SKM-1 treated with dmso at 0.1 percent for 144 hours (cell line): ENCODE measurements at regions not wholly inside any gene's neighbourhood (a gene's known extent, or its start where the extent isn't known, plus 50 kb on each side); places are given as distances from the start of the nearest gene placed in this dataset.

Experiments
- DNase-seq: peaks from one replicate; lab custom pipeline; 2025; ENCODE audit not compliant: unreplicated experiment; lab: John Stamatoyannopoulos, UW

GRCh38 chr3:25306066-25306465 lies 122.0 kb upstream of the RARB start:
- DNase-seq = no peak

DNA sequence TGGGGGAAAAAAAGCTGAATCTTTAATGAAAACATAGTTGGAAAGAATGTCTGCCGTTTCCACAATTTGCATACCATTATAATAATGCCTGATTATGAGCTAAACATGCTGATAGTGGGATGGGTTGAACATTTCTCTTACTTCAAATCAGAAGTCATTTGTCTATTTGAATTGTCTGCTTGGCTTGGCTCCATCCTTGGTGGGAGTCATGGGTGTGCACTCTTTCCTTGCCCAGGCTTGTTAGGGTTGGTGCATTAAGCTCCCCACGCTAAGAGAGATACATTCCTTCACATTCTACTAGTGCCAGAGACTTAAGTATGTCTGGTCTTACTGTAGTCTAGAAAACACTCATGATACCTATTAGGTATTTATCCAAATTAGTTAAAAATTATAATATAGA lies 121.4 kb upstream of the RARB start:
- DNase-seq = no peak

DNA sequence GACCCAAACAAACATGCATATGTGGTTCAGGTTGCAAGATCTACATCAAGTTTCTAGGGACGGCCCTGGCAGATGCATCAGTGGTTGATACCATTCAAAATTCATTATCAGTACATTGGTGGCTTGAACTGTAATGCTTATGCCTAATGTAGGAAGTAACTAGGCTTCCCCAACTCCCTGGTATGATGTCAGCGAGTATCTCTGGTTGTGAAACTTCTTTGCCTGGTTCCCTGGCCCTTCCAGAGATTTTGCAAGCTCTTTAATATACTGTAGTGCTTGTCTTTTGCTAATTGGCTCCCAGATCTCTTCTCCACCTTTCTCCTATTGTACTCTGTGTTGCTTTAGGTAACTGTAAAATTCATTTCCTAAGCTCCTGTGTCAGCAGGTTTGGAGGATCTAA lies 114.8 kb upstream of the RARB start:
- DNase-seq = peak; percentile 36

DNA sequence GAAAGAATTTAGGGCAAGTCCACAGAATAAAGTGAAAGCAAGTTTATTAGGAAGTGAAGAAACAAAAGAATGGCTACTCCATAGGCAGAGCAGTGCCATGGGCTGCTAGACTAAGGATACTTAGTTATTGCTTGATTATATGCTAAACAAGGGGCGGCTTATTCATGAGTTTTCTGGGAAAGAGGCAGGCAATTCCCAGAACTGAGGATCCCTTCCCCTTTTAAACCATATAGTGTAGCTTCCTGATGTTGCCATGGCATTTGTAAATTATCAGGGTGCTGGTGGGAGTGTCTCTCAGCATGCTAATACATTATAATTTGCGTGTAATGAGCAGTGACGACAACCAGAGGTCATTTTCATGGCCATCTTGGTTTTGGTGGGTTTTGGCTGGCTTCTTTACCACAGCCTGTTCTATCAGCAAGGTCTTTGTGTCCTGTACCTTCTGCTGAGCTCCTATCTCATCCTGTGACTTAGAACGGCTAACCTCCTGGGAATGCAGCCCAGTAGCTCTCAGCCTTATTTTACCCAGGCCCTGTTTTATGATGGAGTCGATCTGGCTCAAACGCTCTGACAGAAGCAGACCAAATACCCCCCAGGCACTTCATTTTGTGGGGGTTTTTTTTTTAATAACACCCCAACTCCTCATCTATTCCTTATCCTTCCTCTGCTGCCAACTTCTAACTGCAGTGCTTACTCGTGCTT lies 103.0 kb upstream of the RARB start:
- DNase-seq = no peak

DNA sequence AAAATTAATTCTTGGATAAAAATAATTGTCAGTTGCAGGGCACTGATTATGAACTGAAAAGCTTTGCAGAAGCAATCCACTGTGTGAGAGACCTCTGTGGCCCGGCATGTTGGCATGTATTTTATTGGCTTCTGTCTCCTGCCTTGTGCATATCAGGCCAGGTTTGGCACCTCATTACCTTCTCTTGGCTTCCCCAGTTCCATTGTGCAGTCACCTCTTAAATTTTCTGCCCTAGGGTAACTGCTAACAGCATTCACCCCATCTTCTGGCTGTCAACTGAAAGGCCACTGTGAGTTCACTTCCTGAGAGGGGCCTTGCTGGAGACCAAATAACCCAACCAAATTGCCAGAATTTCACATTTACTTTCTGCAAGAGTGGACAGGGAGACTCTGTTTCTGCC lies 92.7 kb upstream of the RARB start:
- no peak for DNase-seq

- no peak for DNase-seq
Measured at GRCh38 chr3:25338158-25338725, 89.8 kb upstream of the RARB start.

GRCh38 chr3:25339225-25339624 lies 88.8 kb upstream of the RARB start:
- no peak for DNase-seq

- no peak for DNase-seq
Measured at GRCh38 chr3:25344670-25345069, 83.4 kb upstream of the RARB start.

GRCh38 chr3:25349095-25349494 lies 79.0 kb upstream of the RARB start:
- DNase-seq = no peak

DNA sequence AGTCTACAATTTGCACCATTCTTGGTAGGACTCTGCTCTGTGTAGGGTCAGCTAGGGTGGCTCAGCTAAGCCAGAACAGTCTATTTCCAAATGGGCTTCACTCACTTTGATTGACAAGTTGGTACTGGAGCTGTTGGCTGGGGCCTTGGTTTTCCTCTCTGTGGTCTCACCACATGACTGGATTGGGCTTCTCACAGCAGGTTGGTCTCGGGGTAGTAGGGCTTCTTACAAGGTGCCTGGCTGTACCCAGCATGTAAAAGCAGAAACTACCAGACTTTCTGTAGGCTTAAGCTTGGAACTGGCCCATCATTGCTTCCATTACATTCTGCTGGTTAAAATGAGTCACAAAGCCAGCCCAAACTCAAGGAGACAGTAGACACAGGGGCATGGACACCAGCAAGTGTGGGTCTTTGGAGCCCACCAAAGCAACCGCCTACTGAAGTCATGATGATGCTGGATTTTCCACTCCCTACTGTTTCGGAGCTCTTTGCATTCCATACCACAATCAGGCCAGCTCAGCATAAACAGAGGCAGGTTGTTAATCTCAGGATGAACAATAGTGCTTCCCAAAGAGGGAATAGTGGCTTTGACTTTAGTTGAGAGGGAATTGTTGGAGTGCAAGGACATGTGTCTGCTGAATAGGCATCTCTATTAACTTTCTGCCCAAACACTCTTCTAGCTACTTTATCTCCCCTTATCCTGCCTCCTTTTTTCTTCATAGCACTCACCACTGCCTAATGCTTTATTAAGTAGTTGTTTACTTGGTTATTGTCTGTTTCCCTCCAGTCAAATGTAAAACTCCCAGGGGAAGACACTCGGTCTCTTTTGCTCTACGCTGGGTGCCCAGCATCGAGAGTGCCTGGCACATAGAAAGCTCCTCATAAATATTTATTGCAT lies 78.0 kb upstream of the RARB start:
- DNase-seq = no peak

GRCh38 chr3:25350725-25351114 lies 77.3 kb upstream of the RARB start:
- no peak for DNase-seq

GRCh38 chr3:25354071-25354470 lies 74.0 kb upstream of the RARB start:
- DNase-seq = no peak

GRCh38 chr3:25355034-25355885 lies 72.8 kb upstream of the RARB start:
- no peak for DNase-seq

- no peak for DNase-seq
Measured at GRCh38 chr3:25355998-25356397, 72.1 kb upstream of the RARB start.

GRCh38 chr3:25362118-25362517 lies 65.9 kb upstream of the RARB start:
- DNase-seq = no peak

GRCh38 chr3:25365636-25366035 lies 62.4 kb upstream of the RARB start:
- no peak for DNase-seq

DNA sequence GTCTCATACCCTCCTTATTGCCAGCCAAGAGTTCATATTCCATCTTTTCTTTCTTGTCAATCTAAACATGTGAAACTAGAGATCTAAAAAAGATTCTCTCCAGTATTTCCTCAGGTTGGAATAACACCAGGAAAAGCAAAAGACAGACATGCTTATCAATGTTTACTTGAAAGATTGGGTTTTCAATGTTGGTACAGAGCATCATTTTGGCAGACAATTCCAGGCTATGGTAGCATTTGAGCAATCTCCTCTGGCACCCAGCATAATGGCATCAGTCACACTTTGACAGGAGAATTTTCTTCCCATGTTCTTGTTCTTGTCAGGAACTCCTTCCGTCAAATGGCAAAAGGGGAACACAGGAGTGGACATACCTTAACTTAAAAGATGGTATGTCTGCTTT lies 61.0 kb upstream of the RARB start:
- no peak for DNase-seq

DNA sequence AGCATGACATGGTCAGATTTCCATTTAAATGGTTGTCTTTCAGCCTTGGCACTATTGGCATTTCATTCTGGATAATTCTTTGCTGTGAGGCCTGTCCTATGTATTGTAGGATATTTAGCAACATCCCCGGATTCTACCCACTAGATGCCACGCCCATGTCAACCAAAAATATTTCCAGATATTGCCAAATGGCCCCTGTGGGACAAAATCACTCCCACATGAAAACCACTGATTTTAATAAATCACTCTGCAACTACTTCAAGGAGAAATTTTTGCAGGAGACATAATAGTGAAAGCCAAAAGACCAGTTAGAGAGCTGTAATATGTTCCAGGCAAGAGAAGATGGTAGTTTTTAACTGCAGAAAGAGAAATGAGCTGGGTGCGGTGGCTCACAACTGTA lies 55.9 kb upstream of the RARB start:
- no peak for DNase-seq

GRCh38 chr3:25376340-25376739 lies 51.7 kb upstream of the RARB start:
- DNase-seq = no peak

DNA sequence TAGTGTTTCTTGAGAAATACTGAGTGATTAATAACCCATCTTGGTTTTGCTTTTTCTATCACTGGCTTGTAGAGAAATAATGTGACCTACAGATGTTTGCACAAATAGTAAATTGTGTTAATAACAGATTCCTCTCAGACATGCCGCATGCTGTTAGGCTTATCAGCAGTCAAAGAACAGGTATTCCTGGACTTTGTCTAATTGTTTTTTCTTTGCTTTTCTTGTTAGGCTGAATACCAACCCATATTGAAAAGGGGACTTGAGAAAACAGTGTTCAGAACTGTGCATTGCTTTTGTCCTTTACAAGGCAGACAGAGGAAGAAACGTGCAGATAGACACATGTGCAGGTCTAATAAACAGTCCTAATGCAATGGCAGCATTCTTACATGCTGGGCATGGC lies 51.0 kb upstream of the RARB start:
- no peak for DNase-seq
